GM21515 (cell line): ENCODE measurements at regions not wholly inside any gene's neighbourhood (a gene's known extent, or its start where the extent isn't known, plus 50 kb on each side); places are given as distances from the start of the nearest gene placed in this dataset.
"Not testable (repeated sequence)": the region's sequence is repeated elsewhere in the genome, so short reads cannot be mapped to it uniquely, and the experiment has no call there.

Experiments
- ATAC-seq: cut with Tn5 transposase; IDR thresholded peaks from one replicate; pipeline ENCODE4 v1.9.1; 2021; ENCODE audit not compliant: unreplicated experiment

- ATAC-seq, result not testable (repeated sequence)
Measured at GRCh38 chr18:5830902-5831301, 64.4 kb downstream of the TMEM200C start.

GRCh38 chr18:5828913-5829312 lies 66.4 kb downstream of the TMEM200C start:
- no peak for ATAC-seq

- ATAC-seq, result no peak
Measured at GRCh38 chr18:5825663-5826062, 69.7 kb downstream of the TMEM200C start.

GRCh38 chr18:5824370-5824984 lies 70.8 kb downstream of the TMEM200C start:
- ATAC-seq, result no peak

GRCh38 chr18:5817816-5818215 lies 77.5 kb downstream of the TMEM200C start:
- no peak for ATAC-seq

- no peak for ATAC-seq
Measured at GRCh38 chr18:5806860-5807259, 88.5 kb downstream of the TMEM200C start.

GRCh38 chr18:5787936-5788335 lies 107.4 kb downstream of the TMEM200C start:
- no peak for ATAC-seq

- no peak for ATAC-seq
Measured at GRCh38 chr18:5779922-5780321, 115.4 kb downstream of the TMEM200C start.

- no peak for ATAC-seq
Measured at GRCh38 chr18:5772306-5773105, 122.8 kb downstream of the TMEM200C start.

GRCh38 chr18:5771343-5771742 lies 124.0 kb downstream of the TMEM200C start:
- no peak for ATAC-seq

GRCh38 chr18:5770176-5770575 lies 125.1 kb downstream of the TMEM200C start:
- ATAC-seq, result no peak

- ATAC-seq, result no peak
Measured at GRCh38 chr18:5768454-5768853, 126.9 kb downstream of the TMEM200C start.

- ATAC-seq, result no peak
Measured at GRCh38 chr18:5759194-5759593, 136.1 kb downstream of the TMEM200C start.

GRCh38 chr18:5756823-5757222 lies 138.5 kb downstream of the TMEM200C start:
- ATAC-seq, result no peak

GRCh38 chr18:5747678-5748077 lies 147.6 kb downstream of the TMEM200C start:
- ATAC-seq, result no peak

GRCh38 chr18:5746844-5747243 lies 148.5 kb downstream of the TMEM200C start:
- ATAC-seq, result no peak

GRCh38 chr18:5744659-5745058 lies 150.7 kb downstream of the TMEM200C start:
- ATAC-seq, result no peak

GRCh38 chr18:5738526-5738925 lies 156.8 kb downstream of the TMEM200C start:
- ATAC-seq, result no peak

GRCh38 chr18:5732318-5732717 lies 163.0 kb downstream of the TMEM200C start:
- no peak for ATAC-seq

- ATAC-seq, result no peak
Measured at GRCh38 chr18:5729983-5730699, 165.2 kb downstream of the TMEM200C start.

- ATAC-seq, result no peak
Measured at GRCh38 chr18:5728531-5728930, 166.8 kb downstream of the TMEM200C start.

- ATAC-seq, result no peak
Measured at GRCh38 chr18:5726011-5726410, 169.3 kb downstream of the TMEM200C start.
